CD14-positive monocyte (primary cell): ENCODE measurements at regions not wholly inside any gene's neighbourhood (a gene's known extent, or its start where the extent isn't known, plus 50 kb on each side); places are given as distances from the start of the nearest gene placed in this dataset.

Experiments
- DNase-seq, 3 donors: peaks; one replicate each; pipeline ENCODE4 v3.0.0-alpha.2; 2011 to 2022
- H2AFZ ChIP-seq: 2 replicates; pipeline ENCODE4 v1.6.0; 2012; ENCODE audit warnings: mild to moderate bottlenecking, low read depth, low read length, inconsistent platforms; ENCODE audit not compliant: insufficient read depth, poor library complexity, severe bottlenecking
- H3K27ac ChIP-seq, 2 donors: 1 replicate in 1 of 2; 2 replicates in 1 of 2; pipeline ENCODE4 v1.5.1; 2012 to 2013; ENCODE audit warnings: low read length in 2 of 2, control low read depth in 1 of 2, inconsistent platforms in 1 of 2, low read depth in 1 of 2, mild to moderate bottlenecking in 1 of 2
- H3K27me3 ChIP-seq, 2 donors: one replicate each; pipeline versions ENCODE4 v1.6.0 to v1.6.1; 2011 to 2013; ENCODE audit warnings: low read length in 2 of 2; ENCODE audit not compliant: control insufficient read depth in 2 of 2, insufficient read depth in 2 of 2
- H3K36me3 ChIP-seq, 2 donors: replicated peaks in 1 of 2; 1 replicate in 1 of 2; 2 replicates in 1 of 2; pipeline versions ENCODE4 v1.5.1 to v1.6.1; 2012 to 2013; ENCODE audit warnings: low read length in 2 of 2, control low read depth in 1 of 2, inconsistent platforms in 1 of 2, mild to moderate bottlenecking in 1 of 2; ENCODE audit not compliant: insufficient read depth in 2 of 2, control insufficient read depth in 1 of 2
- H3K4me1 ChIP-seq, 2 donors: 1 replicate in 1 of 2; 2 replicates in 1 of 2; pipeline versions ENCODE4 v1.5.1 to v1.6.1; 2012 to 2013; ENCODE audit warnings: low read length in 2 of 2, control low read depth in 1 of 2, inconsistent platforms in 1 of 2, mild to moderate bottlenecking in 1 of 2, moderate library complexity in 1 of 2; ENCODE audit not compliant: insufficient read depth in 2 of 2, control insufficient read depth in 1 of 2
- H3K4me2 ChIP-seq: replicated peaks from 2 replicates; pipeline ENCODE3; 2012; ENCODE audit warnings: low read length, moderate library complexity, mild to moderate bottlenecking; ENCODE audit not compliant: poor library complexity, severe bottlenecking; ENCODE audit errors: extremely low read depth
- H3K4me3 ChIP-seq, 3 experiments: fragments of 200-600 bp in 1 of 3; sonication (generic) in 1 of 3; replicated peaks in 1 of 3; 1 replicate in 2 of 3; 2 replicates in 1 of 3; pipeline ENCODE4 v1.5.1; 2011 to 2013; ENCODE audit warnings: low read length in 3 of 3, mild to moderate bottlenecking in 3 of 3, control low read depth in 2 of 3, low read depth in 2 of 3, inconsistent platforms in 1 of 3, moderate library complexity in 1 of 3
- H3K79me2 ChIP-seq: 2 replicates; pipeline ENCODE4 v1.6.0; 2012; ENCODE audit warnings: mild to moderate bottlenecking, control low read depth, inconsistent platforms, low read length, moderate library complexity; ENCODE audit not compliant: insufficient read depth
- H3K9ac ChIP-seq: 2 replicates; pipeline ENCODE4 v1.6.0; 2017; ENCODE audit warnings: low read length, mild to moderate bottlenecking; ENCODE audit not compliant: insufficient read depth, poor library complexity, severe bottlenecking
- H3K9me3 ChIP-seq, 2 donors: replicated peaks in 1 of 2; 1 replicate in 1 of 2; 2 replicates in 1 of 2; pipeline versions ENCODE4 v1.5.1 to v1.6.1; 2012 to 2013; ENCODE audit warnings: low read length in 2 of 2, control low read depth in 1 of 2; ENCODE audit not compliant: control insufficient read depth in 1 of 2, insufficient read depth in 1 of 2
- H4K20me1 ChIP-seq: 2 replicates; pipeline ENCODE4 v1.6.0; 2012; ENCODE audit warnings: mild to moderate bottlenecking, low read length, control low read depth, moderate library complexity; ENCODE audit not compliant: insufficient read depth
- H3K27ac Mint-ChIP-seq, 7 donors: one replicate each; pipeline ENCODE4 v1.8.0; 2020; ENCODE audit warnings: mild to moderate bottlenecking in 7 of 7, mixed read lengths in 7 of 7, moderate library complexity in 6 of 7, inconsistent platforms in 2 of 7
- H3K27me3 Mint-ChIP-seq, 3 donors: one replicate each; pipeline ENCODE4 v1.8.0; 2021 to 2022; ENCODE audit warnings: low read depth in 3 of 3, mild to moderate bottlenecking in 3 of 3, mixed read lengths in 3 of 3, moderate library complexity in 3 of 3, inconsistent platforms in 1 of 3
- H3K36me3 Mint-ChIP-seq, 2 donors: one replicate each; pipeline ENCODE4 v1.8.0; 2020; ENCODE audit warnings: mixed read lengths in 2 of 2, inconsistent platforms in 1 of 2, mild to moderate bottlenecking in 1 of 2
- H3K4me1 Mint-ChIP-seq: one replicate; pipeline ENCODE4 v1.8.0; 2020; ENCODE audit warnings: mild to moderate bottlenecking, mixed read lengths
- H3K4me3 Mint-ChIP-seq, 2 donors: one replicate each; pipeline ENCODE4 v1.8.0; 2020; ENCODE audit warnings: mild to moderate bottlenecking in 2 of 2, mixed read lengths in 2 of 2, moderate library complexity in 1 of 2
- H3K9me3 Mint-ChIP-seq, 7 donors: one replicate each; pipeline ENCODE4 v1.8.0; 2020 to 2022; ENCODE audit warnings: mixed read lengths in 7 of 7, mild to moderate bottlenecking in 6 of 7, moderate library complexity in 6 of 7, inconsistent platforms in 2 of 7
- WGBS: methylation state at CpG from one replicate; pipeline ENCODE4 v1.1.5; 2013; ENCODE audit warnings: missing lambda C conversion rate; ENCODE audit not compliant: insufficient coverage; 5-methylcytosine and 5-hydroxymethylcytosine counted together
- intact Hi-C, 2 donors: fragments of 100-400 bp; cut with micrococcal nuclease; formaldehyde crosslinking; loops; one replicate each; pipeline versions ENCODE4 v1.15.0 to v1.15.1; 2023
- TF ChIP-seq, protein P1 (sequence below): fragments of 200-600 bp; IDR thresholded peaks from one replicate; pipeline ENCODE4 v1.8.0; 2022; ENCODE audit warnings: antibody characterized with exemption, mild to moderate bottlenecking

- no peaks in the 10 kb centered on the region for H3K27me3 Mint-ChIP-seq
Measured at GRCh38 chr14:44154446-44154845, 352.6 kb downstream of the FSCB start.

GRCh38 chr14:44151130-44151820 lies 355.8 kb downstream of the FSCB start:
- 25% methylated on average over 1 of the region's 2 CpGs for WGBS
- Mint-ChIP-seq H3K36me3 (no peaks in the 10 kb centered on the region), H3K4me3 (no peak overlapping the region), H3K4me1 (no peaks in the 10 kb centered on the region), H3K27me3 (no peaks in the 10 kb centered on the region), H3K27ac (no peak overlapping the region), H3K9me3 (peaks cover 0 to 4% (median 0%) of the 10 kb centered on the region in 7 donors)
- Histone ChIP-seq H3K4me3 (no peak overlapping the region), H3K27ac (no peak overlapping the region), H3K27me3 (no peaks in the 10 kb centered on the region), H3K4me1 (no peaks in the 10 kb centered on the region), H3K9me3 (peaks cover 7 to 9% of the 10 kb centered on the region in 2 donors), H3K36me3 (no peaks in the 10 kb centered on the region), H4K20me1 (no peaks in the 10 kb centered on the region), H3K79me2 (no peaks in the 10 kb centered on the region), H3K4me2 (no peak overlapping the region), H2AFZ (no peak overlapping the region), H3K9ac (no peak overlapping the region)
- intact Hi-C loops, result no loop called here
- TF ChIP-seq, protein P1, sequence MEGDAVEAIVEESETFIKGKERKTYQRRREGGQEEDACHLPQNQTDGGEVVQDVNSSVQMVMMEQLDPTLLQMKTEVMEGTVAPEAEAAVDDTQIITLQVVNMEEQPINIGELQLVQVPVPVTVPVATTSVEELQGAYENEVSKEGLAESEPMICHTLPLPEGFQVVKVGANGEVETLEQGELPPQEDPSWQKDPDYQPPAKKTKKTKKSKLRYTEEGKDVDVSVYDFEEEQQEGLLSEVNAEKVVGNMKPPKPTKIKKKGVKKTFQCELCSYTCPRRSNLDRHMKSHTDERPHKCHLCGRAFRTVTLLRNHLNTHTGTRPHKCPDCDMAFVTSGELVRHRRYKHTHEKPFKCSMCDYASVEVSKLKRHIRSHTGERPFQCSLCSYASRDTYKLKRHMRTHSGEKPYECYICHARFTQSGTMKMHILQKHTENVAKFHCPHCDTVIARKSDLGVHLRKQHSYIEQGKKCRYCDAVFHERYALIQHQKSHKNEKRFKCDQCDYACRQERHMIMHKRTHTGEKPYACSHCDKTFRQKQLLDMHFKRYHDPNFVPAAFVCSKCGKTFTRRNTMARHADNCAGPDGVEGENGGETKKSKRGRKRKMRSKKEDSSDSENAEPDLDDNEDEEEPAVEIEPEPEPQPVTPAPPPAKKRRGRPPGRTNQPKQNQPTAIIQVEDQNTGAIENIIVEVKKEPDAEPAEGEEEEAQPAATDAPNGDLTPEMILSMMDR, result no peak
- DNase-seq, result no peak

More at GRCh38 chr14:44154446-44154845, 352.6 kb downstream of the FSCB start:
- H3K36me3 ChIP-seq, result no peaks in the 10 kb centered on the region
- Mint-ChIP-seq H3K9me3 (peaks cover 0 to 7% (median 1%) of the 10 kb centered on the region in 7 donors), H3K36me3 (no peaks in the 10 kb centered on the region), H3K4me3 (no peak overlapping the region), H3K4me1 (no peaks in the 10 kb centered on the region), H3K27ac (no peak overlapping the region)
- no peak overlapping the region for H3K9ac ChIP-seq
- no peaks in the 10 kb centered on the region for H3K79me2 ChIP-seq
- H3K27me3 ChIP-seq, result no peaks in the 10 kb centered on the region
- H3K4me3 ChIP-seq, result no peak overlapping the region
- H3K9me3 ChIP-seq, result peaks cover 7 to 9% of the 10 kb centered on the region in 2 donors
- H3K27ac ChIP-seq, result no peak overlapping the region
- H2AFZ ChIP-seq, result no peak overlapping the region
- H3K4me2 ChIP-seq, result no peak overlapping the region
- no peak for DNase-seq
- no peaks in the 10 kb centered on the region for H4K20me1 ChIP-seq
- 93% methylated on average over 1 of the region's 1 CpG for WGBS
- intact Hi-C loops, result no loop called here
- TF ChIP-seq, protein P1, result no peak
- no peaks in the 10 kb centered on the region for H3K4me1 ChIP-seq
